ENCODE measurements at regions not wholly inside any gene's neighbourhood (a gene's known extent, or its start where the extent isn't known, plus 50 kb on each side); places are given as distances from the start of the nearest gene placed in this dataset.

DNA sequence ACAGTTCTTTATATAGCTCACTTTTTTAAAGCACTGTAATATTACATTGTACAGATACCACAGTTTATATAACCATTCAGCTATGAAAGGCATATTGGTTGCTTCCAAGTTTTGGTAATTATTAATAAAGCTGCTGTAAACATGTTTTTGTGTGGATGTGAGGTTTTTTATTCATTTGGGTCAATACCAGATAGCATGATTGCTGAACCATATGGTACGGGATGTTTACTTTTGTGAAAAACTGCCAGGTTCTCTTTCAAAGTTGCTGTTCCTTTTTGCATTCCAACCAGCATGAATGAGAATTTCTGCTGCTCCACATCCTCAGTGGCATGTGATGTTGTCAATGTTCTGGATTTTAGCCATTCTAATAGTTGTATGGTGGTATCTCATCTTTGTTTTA lies 439.6 kb upstream of the NMUR2 start:
- TF ChIP-seq YY1 (IDR thresholded peaks at IDR 0.05; ENCODE audit: low read depth, low read length), result no peak
- TF ChIP-seq, protein P1, sequence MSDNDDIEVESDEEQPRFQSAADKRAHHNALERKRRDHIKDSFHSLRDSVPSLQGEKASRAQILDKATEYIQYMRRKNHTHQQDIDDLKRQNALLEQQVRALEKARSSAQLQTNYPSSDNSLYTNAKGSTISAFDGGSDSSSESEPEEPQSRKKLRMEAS (IDR thresholded peaks at IDR 0.05; ENCODE audit: low read depth, low read length), result no peak
- TF ChIP-seq, protein P2, sequence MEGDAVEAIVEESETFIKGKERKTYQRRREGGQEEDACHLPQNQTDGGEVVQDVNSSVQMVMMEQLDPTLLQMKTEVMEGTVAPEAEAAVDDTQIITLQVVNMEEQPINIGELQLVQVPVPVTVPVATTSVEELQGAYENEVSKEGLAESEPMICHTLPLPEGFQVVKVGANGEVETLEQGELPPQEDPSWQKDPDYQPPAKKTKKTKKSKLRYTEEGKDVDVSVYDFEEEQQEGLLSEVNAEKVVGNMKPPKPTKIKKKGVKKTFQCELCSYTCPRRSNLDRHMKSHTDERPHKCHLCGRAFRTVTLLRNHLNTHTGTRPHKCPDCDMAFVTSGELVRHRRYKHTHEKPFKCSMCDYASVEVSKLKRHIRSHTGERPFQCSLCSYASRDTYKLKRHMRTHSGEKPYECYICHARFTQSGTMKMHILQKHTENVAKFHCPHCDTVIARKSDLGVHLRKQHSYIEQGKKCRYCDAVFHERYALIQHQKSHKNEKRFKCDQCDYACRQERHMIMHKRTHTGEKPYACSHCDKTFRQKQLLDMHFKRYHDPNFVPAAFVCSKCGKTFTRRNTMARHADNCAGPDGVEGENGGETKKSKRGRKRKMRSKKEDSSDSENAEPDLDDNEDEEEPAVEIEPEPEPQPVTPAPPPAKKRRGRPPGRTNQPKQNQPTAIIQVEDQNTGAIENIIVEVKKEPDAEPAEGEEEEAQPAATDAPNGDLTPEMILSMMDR (IDR thresholded peaks at IDR 0.05 in 2 of 3, conservative IDR thresholded peaks at IDR 0.05 in 1 of 3; ENCODE audit: control insufficient read depth in 2 of 3, extremely low read depth in 1 of 3, insufficient read depth in 1 of 3, low read depth in 3 of 3, low read length in 3 of 3), result no peak
- TF ChIP-seq BRCA1 (IDR thresholded peaks at IDR 0.05; ENCODE audit: low read depth, low read length), result no peak
- TF ChIP-seq HCFC1 (IDR thresholded peaks at IDR 0.05; ENCODE audit: low read length), result no peak
